HG03457 (cell line): ENCODE measurements at regions not wholly inside any gene's neighbourhood (a gene's known extent, or its start where the extent isn't known, plus 50 kb on each side); places are given as distances from the start of the nearest gene placed in this dataset.
"Not testable (repeated sequence)": the region's sequence is repeated elsewhere in the genome, so short reads cannot be mapped to it uniquely, and the experiment has no call there.

Experiments used
- ATAC-seq: cut with Tn5 transposase; IDR thresholded peaks from one replicate; pipeline ENCODE4 v1.9.1; 2021; ENCODE audit warnings: moderate number of reproducible peaks; ENCODE audit not compliant: unreplicated experiment

GRCh38 chr6:94260765-94261164, 841.4 kb upstream of the EPHA7 start:
- no peak for ATAC-seq

- ATAC-seq, result no peak
These were observed 835.3 kb upstream of the EPHA7 start for GRCh38 chr6:94254689-94255088.

GRCh38 chr6:94251878-94252277, 832.5 kb upstream of the EPHA7 start:
- ATAC-seq, result no peak

DNA sequence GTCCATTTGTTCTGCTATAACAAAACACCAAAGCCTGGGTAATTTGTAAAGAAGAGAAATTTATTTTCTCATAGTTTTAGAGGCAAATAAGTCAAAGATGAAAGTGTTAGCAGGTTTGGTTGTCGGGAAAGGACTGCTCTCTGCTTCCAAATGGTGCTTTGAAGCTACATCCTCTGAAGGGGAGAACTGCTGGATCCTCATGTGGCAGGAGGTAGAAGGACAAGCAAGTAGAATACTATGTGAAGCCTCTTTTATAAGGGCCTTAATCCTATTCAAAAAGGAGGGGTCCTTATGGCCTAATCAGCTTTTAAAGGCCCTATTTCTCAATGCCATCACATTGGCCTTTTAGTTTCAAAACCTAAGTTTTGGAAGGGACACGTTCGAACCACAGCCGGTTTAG, 826.0 kb upstream of the EPHA7 start:
- ATAC-seq, result no peak

- ATAC-seq, result no peak
These were observed 819.5 kb upstream of the EPHA7 start for GRCh38 chr6:94238868-94239267.

DNA sequence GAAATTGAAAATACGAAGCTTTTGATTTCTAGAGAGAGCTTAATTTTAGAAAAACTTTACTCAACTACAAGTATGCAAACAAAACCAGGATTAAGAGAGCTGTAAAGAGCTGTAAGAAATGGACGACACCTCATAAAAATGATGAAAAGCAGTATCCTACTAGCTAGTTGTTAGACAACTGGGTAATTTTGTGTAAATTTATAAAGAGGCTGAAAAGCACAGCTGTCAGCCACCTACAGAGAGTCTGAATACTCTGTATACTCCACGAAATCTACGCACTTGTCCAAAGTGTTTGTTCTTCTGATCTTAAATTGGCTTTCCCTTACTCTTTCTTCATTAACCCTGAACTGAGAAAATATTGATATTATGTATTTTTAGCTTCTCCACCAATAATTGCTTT, 808.4 kb upstream of the EPHA7 start:
- ATAC-seq, result no peak

DNA sequence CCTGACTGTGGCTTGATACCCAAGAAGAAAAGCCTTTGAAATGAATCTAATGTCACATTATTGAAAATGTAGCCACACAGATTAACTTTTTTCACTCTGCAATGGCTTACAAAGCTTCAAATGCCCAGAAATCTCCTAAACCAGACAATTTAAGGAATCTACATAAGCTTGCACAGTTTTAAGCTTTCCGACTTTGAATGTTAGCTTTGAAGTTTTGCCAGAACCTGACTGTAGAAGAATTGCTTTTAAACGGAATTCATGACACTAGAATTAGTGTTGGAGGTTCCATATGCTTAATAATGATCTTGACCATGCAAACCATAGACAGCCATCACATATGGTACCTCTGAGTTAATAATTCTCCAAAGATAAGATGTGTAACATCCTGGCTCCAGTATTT, 798.5 kb upstream of the EPHA7 start:
- ATAC-seq, result no peak

GRCh38 chr6:94215552-94215951, 796.2 kb upstream of the EPHA7 start:
- no peak for ATAC-seq

DNA sequence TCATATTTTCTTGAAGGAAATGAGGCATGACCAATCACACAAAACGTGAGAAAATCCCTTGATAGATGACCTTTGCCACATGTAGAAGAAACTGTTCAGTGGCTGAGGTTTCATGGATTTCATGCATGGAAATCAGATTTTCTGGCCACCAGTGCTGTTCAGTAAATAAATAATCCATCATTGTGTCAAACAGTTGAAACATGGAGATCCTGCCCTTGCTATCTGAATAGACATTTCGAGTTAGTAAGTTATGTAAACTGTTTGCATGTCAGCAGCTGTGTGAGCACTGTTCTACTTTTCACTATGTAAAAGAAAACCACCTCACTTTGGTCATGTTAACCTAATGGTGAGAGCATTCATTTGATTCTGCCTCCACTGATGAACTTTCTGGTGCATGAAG, 793.9 kb upstream of the EPHA7 start:
- no peak for ATAC-seq

GRCh38 chr6:94196891-94197290, 777.5 kb upstream of the EPHA7 start:
- ATAC-seq, result no peak

DNA sequence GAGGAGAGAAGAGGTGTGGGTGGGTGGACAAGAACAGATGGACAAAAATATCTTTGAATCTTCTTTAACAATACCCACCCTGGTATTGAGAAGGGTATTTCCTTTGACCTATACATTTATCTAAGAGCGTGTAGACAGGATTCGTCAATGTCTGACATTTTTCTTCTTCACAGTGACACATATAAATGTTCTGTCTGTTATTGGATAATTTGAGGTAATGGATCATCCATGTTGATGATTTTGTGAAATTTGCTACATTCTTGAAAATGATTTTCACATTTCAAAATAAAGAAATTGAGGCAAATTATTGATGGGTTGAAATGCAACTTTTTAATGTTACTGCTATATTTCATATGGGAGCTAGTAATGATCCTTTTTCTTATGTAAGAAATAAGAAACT, 770.7 kb upstream of the EPHA7 start:
- no peak for ATAC-seq

- ATAC-seq, result no peak
These were observed 765.5 kb upstream of the EPHA7 start for GRCh38 chr6:94184666-94185464.

DNA sequence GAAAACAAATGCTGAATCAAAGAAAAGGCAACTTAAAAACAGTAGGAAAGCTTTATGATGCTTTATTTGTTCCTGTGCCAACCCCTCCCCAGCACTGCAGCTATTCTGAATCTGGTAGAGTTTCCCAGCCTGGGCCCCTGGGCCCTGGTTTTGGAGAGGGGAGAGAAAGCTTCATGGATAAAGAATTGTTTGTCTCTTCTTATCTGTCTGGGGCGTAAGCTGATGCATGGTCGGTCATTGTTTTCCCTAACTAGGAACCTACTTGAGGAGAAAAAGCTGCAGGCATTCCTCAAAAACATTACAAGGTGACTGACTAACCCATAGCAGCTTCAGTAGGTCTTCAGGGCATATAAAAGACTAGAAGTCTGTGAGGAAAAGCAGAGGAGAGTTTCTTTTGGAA, 758.1 kb upstream of the EPHA7 start:
- ATAC-seq, result no peak

DNA sequence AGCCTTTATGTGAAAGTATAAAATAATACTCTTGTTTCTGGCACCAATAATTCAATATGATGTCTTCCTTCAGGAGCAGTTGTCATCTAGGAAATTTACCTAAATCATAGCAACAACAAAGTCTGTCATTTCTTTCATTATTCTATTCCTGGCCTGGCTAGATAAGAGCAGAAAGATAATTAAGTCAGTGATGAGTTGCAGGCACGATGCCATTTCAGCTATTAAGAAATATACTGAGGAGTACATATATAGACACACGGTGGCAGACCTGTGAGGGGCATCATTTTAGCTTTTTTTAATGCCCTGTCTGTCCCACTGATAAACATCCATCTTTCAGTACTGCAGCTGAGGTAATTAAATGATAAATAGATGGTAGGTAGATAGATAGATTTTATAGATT, 756.1 kb upstream of the EPHA7 start:
- ATAC-seq, result no peak

DNA sequence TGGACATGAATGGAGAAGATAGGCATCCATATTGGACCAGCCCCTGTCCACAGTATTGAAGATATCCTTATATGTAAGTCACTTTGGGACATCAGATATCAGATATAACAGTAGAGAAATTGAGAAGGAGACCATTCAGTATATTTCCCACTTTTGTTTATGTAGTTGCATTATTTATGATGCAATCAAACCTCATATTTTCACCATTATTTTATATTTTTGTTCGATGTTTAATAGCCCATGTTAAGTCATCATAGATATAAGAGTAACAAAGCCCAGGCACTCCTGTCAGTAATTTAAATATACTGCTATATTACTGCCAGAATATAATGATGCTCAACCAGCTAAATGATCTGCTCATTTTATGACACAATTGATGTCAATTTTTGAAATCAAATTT, 744.5 kb upstream of the EPHA7 start:
- no peak for ATAC-seq

DNA sequence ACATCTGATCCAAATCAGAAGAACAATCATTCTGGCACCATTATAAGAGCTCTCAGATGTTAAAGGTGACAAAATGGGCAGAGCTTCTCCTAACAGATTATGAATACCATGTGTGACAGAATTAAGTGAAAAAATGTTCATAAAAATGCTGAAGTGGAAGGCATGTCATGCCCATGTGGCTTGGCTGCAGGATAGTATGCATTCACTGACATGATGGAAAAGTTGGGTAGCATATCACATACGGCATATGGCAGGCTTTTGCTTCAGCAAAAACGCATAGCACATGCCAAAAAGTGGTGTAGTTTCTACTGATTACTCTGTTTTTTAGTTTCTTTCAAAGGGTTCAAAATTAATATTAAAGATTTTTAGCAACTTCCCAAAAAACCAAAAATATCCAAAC, 731.5 kb upstream of the EPHA7 start:
- ATAC-seq, result no peak

DNA sequence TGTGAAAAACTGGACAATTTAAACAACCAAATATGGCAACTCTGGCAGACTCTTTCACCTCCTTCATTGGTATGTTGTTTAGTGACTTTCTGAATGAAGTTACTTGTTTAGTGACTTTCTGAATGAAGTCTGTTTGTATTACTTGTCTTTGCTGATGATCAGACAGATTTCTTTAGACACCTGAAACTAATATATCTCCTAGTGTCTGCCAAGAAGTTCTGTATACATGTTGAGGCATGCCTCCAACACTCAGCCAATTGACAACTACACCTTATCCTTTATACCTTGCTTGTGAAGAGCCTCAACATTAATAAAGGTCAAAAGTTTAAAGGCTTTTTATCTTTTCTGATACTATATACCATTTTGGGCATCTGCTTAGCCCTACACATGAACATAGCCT, 725.4 kb upstream of the EPHA7 start:
- ATAC-seq, result no peak

- ATAC-seq, result not testable (repeated sequence)
These were observed 717.8 kb upstream of the EPHA7 start for GRCh38 chr6:94137178-94137577.

DNA sequence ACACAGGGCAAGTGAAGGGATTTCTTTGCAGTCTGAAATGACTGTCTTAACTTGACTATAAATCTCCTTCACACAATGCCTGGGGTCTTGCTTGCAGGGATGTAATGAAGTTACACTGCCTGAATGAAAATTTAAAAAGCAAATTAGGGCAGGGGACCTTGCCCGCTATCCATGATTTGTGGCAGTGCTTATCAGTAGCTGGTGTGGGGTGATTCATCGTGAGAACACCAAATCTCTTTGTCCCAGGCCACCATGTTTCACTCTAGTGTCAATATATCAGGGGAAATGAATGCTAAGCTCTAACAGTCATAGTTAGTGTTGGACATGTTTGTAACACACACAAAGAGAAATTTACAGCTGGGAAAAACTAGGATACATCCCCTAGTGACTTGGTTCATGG, 713.7 kb upstream of the EPHA7 start:
- ATAC-seq, result no peak

DNA sequence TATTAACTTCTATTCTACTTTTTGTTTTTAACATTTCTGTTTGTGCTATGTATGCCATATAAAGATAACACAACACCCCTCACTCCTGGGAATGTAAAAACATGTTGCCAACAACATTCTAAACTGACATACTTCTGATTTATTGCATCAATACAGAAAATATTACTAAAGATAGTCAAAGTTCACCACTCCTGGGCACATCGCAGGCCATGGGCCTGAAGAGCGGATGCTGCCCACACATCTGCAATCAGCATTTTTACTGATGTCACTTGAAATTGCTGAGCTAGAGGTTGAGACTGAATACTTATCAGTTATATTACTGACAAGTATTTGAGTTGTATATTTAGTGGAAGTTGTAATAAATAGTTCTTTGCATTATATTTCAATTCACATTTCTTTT, 711.9 kb upstream of the EPHA7 start:
- ATAC-seq, result no peak

DNA sequence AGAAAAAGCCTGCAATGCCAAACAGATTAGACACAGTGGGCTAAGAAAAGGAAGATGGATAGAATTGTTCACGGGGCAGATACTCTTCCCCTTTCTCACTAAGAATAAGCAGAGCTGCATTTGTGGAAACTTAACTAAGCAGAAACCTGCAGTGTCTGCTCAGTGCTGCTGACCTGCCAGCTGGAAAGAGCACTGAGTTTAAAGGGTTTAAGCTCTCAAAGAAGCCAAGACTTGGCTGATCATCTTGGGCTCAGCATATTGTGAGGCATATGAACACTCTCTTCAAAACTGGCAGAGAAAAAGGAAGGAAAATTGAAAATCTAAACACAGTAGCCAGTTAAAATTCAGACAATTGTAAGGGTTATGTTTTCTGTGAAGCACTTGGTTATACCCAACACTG, 711.1 kb upstream of the EPHA7 start:
- ATAC-seq, result no peak

GRCh38 chr6:94129926-94130325, 710.6 kb upstream of the EPHA7 start:
- ATAC-seq, result no peak

DNA sequence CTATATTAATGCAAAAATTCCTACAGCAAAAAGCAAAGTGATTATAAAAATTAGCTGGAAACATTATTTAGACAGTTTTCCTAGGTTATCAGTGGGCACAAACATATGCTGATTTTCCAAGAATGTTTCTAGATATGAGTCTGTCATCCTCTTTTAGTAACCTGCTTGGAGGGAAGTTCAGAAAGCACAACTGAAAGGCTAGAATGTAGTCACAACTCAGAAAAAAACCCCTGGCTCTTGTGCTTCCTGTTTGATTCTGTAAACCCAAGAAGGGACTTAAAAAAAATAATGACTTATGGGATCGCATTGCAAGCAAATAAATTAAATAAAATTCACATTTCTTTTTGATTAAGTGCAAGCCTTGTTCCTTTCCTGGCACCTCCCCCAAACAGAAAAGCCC, 708.4 kb upstream of the EPHA7 start:
- ATAC-seq, result no peak
